HG02840 (cell line): ENCODE measurements at regions not wholly inside any gene's neighbourhood (a gene's known extent, or its start where the extent isn't known, plus 50 kb on each side); places are given as distances from the start of the nearest gene placed in this dataset.

Experiments used
- ATAC-seq: cut with Tn5 transposase; IDR thresholded peaks from one replicate; pipeline ENCODE4 v1.9.1; 2021; ENCODE audit warnings: mild to moderate bottlenecking, moderate library complexity, moderate number of reproducible peaks; ENCODE audit not compliant: unreplicated experiment, low FRiP score

GRCh38 chr2:175490360-175490791 lies 308.9 kb upstream of the ATP5MC3 start:
- no peak for ATAC-seq

GRCh38 chr2:175478096-175478768 lies 296.7 kb upstream of the ATP5MC3 start:
- ATAC-seq: no peak

GRCh38 chr2:175476948-175477347 lies 295.4 kb upstream of the ATP5MC3 start:
- ATAC-seq: no peak

GRCh38 chr2:175476374-175476773 lies 294.9 kb upstream of the ATP5MC3 start:
- ATAC-seq: no peak

GRCh38 chr2:175475130-175475529 lies 293.6 kb upstream of the ATP5MC3 start:
- ATAC-seq: no peak

- ATAC-seq: no peak
These were observed 287.1 kb upstream of the ATP5MC3 start for GRCh38 chr2:175468431-175469098.

- no peak for ATAC-seq
These were observed 283.6 kb upstream of the ATP5MC3 start for GRCh38 chr2:175465101-175465500.

- ATAC-seq: no peak
These were observed 282.8 kb upstream of the ATP5MC3 start for GRCh38 chr2:175464311-175464670.

GRCh38 chr2:175463589-175464310 lies 282.2 kb upstream of the ATP5MC3 start:
- no peak for ATAC-seq

- ATAC-seq: no peak
These were observed 281.7 kb upstream of the ATP5MC3 start for GRCh38 chr2:175463169-175463568.

GRCh38 chr2:175462246-175462645 lies 280.7 kb upstream of the ATP5MC3 start:
- no peak for ATAC-seq

GRCh38 chr2:175461839-175462238 lies 280.3 kb upstream of the ATP5MC3 start:
- no peak for ATAC-seq

GRCh38 chr2:175457895-175458448 lies 276.5 kb upstream of the ATP5MC3 start:
- ATAC-seq: no peak

- no peak for ATAC-seq
These were observed 273.5 kb upstream of the ATP5MC3 start for GRCh38 chr2:175454953-175455389.

- ATAC-seq: no peak
These were observed 268.7 kb upstream of the ATP5MC3 start for GRCh38 chr2:175450029-175450760.

GRCh38 chr2:175449616-175450015 lies 268.1 kb upstream of the ATP5MC3 start:
- no peak for ATAC-seq

- no peak for ATAC-seq
These were observed 264.7 kb upstream of the ATP5MC3 start for GRCh38 chr2:175446201-175446600.

GRCh38 chr2:175445281-175445680 lies 263.8 kb upstream of the ATP5MC3 start:
- no peak for ATAC-seq

GRCh38 chr2:175442441-175442840 lies 260.9 kb upstream of the ATP5MC3 start:
- ATAC-seq: no peak

- no peak for ATAC-seq
These were observed 259.8 kb upstream of the ATP5MC3 start for GRCh38 chr2:175441181-175441761.
